ENCODE measurements at regions not wholly inside any gene's neighbourhood (a gene's known extent, or its start where the extent isn't known, plus 50 kb on each side); places are given as distances from the start of the nearest gene placed in this dataset.

GRCh38 chr4:78667325-78667724, 108.8 kb upstream of the BMP2K start:
- H3K4me3 ChIP-seq (ENCODE audit: low read depth, low read length) = no peak overlapping the region
- no peak for TF ChIP-seq CTCF (IDR thresholded peaks at IDR 0.05; ENCODE audit: low read depth, low read length)

DNA sequence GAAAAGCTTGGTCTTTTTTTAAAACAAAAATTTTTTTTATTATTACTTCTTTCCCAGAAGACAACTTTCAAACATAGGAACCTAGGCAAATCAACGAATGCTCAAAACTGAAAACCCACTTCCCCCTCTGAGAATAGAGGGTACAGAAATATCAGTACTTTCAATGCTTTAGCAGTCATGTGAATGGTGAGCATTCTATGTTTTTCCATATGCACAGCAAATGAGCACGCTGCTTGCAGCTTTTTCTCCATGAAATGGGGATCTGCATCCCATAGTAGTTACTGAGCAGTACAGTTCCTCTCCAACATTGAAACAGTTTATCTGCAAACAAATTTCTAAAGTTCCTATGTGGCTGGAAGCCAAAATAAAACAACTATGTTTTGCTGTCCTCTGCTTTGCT, 108.4 kb upstream of the BMP2K start:
- no peak for TF ChIP-seq CTCF (IDR thresholded peaks at IDR 0.05; ENCODE audit: low read depth, low read length)
- H3K4me3 ChIP-seq (ENCODE audit: low read depth, low read length) = no peak overlapping the region

DNA sequence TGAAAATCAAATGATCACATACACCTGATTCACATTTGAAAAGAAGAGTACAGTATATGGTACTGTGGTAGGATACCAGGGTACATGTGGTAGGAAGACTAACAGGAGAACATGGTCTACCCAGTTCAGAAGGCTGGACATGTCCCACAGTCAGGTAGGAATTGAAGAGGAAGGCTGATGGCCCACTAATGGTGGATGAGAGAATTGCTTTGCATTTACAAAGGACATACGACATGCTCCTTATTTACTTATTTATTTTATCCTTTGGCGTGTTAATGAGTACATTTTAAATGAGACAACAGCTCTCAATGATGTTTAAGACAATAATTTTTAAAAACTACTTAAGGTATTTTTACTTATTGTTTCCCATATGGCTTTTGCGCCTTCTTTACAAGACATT, 106.7 kb upstream of the BMP2K start:
- TF ChIP-seq CTCF (IDR thresholded peaks at IDR 0.05; ENCODE audit: low read depth, low read length) = no peak
- H3K4me3 ChIP-seq (ENCODE audit: low read depth, low read length) = no peak overlapping the region

DNA sequence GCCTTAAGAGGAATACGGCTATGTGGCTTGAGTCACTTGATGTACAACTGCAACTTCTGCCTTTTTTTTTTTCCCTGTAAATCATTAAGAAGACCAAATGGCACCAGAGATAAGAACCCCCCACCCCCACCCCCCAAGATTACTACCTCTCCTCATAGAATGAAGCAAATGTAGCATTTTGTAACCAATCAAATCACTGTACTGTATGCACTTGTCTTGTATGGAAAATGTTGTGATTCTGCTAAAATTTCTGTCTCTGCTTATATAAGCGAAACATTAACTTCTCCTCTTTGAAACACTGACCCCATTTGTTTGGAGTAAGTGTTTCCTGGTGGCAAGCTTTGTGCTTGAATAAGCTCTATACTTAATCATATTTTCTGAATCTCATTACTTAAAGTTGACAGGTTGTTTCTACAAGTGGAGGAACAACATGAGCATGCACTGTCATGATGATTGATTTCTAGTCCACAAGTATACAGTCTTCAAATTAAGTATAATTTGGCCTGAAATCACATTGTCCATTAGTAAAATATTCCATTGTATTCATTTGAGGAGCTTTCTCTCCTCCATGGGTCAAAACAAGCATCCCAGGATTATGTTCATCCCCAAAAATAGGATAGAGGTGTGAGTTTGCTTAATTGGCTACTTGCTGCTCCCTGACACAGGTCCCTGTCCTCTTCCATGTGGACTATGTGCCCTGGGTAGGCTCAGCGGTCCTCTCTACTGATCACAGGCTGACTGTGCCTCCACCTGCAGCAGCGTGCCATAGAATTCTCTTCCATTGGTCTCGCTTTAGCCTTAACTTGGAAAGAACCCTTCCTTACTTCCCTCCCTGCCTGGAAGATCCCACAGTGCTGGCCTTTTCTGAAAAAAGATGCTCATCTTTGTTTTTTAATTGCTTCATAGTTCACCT, 104.0 kb upstream of the BMP2K start:
- TF ChIP-seq CTCF (IDR thresholded peaks at IDR 0.05; ENCODE audit: low read depth, low read length) = no peak
- no peak overlapping the region for H3K4me3 ChIP-seq (ENCODE audit: low read depth, low read length)

GRCh38 chr4:78673337-78673736, 102.8 kb upstream of the BMP2K start:
- H3K4me3 ChIP-seq (ENCODE audit: low read depth, low read length) = no peak overlapping the region
- TF ChIP-seq CTCF (IDR thresholded peaks at IDR 0.05; ENCODE audit: low read depth, low read length) = no peak

DNA sequence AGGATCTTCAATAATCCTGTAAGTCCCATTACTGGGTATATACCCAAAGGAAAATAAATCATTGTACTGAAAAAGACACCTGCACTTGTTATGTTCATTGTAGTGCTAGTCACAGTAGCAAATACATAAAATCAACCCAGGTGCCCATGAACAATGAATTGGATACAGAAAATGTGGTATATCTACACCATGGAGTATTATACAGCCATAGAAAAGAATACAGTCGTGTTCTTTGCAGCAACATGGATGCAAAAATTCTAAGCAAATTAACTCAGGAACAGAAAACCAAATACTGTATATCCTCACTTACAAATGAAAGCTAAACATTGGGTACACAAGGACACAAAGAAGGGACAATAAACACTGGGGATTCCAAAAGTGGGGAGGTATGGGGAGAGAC, 100.8 kb upstream of the BMP2K start:
- H3K4me3 ChIP-seq (ENCODE audit: low read depth, low read length) = no peak overlapping the region
- no peak for TF ChIP-seq CTCF (IDR thresholded peaks at IDR 0.05; ENCODE audit: low read depth, low read length)

GRCh38 chr4:78682070-78682469, 94.1 kb upstream of the BMP2K start:
- H3K4me3 ChIP-seq (ENCODE audit: low read depth, low read length) = no peak overlapping the region
- TF ChIP-seq CTCF (IDR thresholded peaks at IDR 0.05; ENCODE audit: low read depth, low read length) = no peak

All from WI38 (cell line).